ENCODE measurements at regions not wholly inside any gene's neighbourhood (a gene's known extent, or its start where the extent isn't known, plus 50 kb on each side); places are given as distances from the start of the nearest gene placed in this dataset.

DNA sequence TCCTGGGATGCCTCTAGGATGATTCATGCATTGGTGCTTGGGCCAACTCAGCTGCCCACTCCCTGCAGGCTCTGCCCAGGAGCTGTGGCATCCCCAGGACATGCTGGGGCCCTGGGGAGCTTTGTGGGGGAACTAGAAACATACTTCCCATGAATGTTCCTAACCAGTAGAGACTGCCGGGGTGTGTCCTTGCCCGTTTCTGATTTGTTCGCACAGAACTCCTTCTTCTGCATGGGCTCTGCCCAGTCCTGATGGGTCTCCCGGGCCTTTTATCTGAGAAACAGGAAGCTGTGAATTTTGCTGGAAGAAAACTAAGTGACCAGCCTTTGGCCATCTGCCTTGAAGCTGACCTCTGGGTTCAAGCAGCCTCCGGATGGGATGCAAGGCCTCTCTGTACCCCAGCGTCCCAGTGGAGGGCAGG lies 71.6 kb upstream of the RNU6ATAC start:
- H3K4me3 ChIP-seq: no peak overlapping the region
- peaks cover 0 to 10% of the 10 kb centered on the region in 2 donors for H3K4me1 ChIP-seq (replicated peaks in 1 of 2)
- 51 to 69% (median 61%) methylated on average over 4 to 6 of the region's 6 CpGs for WGBS, 4 donors
- H3K9me3 ChIP-seq (replicated peaks in 1 of 3): no peaks in the 10 kb centered on the region
- intact Hi-C loops (cut with DNase I): no loop called here
- no peaks in the 10 kb centered on the region for H3K36me3 ChIP-seq (replicated peaks in 1 of 2)
- DNase-seq: peak in 5 of 7 donors; percentile 37 to 77 (median 56)
- H3K27me3 ChIP-seq: no peaks in the 10 kb centered on the region
- TF ChIP-seq, protein P1, sequence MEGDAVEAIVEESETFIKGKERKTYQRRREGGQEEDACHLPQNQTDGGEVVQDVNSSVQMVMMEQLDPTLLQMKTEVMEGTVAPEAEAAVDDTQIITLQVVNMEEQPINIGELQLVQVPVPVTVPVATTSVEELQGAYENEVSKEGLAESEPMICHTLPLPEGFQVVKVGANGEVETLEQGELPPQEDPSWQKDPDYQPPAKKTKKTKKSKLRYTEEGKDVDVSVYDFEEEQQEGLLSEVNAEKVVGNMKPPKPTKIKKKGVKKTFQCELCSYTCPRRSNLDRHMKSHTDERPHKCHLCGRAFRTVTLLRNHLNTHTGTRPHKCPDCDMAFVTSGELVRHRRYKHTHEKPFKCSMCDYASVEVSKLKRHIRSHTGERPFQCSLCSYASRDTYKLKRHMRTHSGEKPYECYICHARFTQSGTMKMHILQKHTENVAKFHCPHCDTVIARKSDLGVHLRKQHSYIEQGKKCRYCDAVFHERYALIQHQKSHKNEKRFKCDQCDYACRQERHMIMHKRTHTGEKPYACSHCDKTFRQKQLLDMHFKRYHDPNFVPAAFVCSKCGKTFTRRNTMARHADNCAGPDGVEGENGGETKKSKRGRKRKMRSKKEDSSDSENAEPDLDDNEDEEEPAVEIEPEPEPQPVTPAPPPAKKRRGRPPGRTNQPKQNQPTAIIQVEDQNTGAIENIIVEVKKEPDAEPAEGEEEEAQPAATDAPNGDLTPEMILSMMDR (IDR thresholded peaks at IDR 0.05): no peak
- no peak for TF ChIP-seq POLR2A (IDR thresholded peaks at IDR 0.05)
- H3K27ac ChIP-seq: peak overlapping the region in 2 of 5 donors; percentile 41 to 80

DNA sequence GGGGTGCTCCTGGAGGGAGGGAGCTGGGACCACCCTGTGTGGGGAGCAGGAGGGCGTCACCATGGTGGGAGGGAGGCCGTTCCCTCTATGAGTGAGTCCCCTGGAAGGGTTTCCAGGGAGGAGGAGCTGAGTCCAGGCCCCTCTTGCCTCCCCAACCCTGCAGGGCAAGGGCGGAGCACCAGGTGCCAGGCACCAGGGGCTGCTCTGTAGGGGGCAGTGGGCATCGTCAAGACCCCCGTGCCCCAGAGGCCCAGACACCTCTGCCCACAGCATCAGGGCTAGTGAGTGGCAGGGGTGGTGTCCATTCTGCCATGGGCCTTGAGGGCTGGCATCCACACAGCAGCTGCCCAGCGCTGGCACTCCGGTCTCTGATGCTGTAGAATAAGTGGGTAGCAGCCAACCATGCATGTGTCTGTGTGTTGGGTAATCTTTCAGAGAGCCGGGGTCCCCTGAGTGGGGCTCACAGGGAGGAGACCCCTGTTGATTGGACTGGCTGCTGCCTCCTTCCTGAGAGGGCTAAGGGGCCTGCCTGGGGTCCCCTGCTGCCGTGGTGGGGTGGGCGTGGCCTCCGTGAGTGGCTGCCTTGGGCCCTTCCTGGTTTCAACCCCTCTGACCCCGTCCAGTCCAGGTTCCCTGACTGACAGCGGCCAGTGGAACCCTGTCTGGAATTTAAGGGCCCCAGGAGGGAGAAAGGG lies 72.7 kb upstream of the RNU6ATAC start:
- intact Hi-C loops (cut with DNase I): no loop called here
- DNase-seq: no peak
- Histone ChIP-seq H3K27me3 (no peaks in the 10 kb centered on the region), H3K27ac (peak overlapping the region in 1 of 5 donors; percentile 80), H3K36me3 (replicated peaks in 1 of 2) (no peaks in the 10 kb centered on the region), H3K4me1 (replicated peaks in 1 of 2) (no peaks in the 10 kb centered on the region), H3K4me3 (no peak overlapping the region), H3K9me3 (replicated peaks in 1 of 3) (no peaks in the 10 kb centered on the region)
- TF ChIP-seq, protein P1 (IDR thresholded peaks at IDR 0.05): no peak
- TF ChIP-seq POLR2A (IDR thresholded peaks at IDR 0.05): no peak
- 79 to 83% (median 81%) methylated on average over 3 to 13 of the region's 13 CpGs for WGBS, 4 donors

DNA sequence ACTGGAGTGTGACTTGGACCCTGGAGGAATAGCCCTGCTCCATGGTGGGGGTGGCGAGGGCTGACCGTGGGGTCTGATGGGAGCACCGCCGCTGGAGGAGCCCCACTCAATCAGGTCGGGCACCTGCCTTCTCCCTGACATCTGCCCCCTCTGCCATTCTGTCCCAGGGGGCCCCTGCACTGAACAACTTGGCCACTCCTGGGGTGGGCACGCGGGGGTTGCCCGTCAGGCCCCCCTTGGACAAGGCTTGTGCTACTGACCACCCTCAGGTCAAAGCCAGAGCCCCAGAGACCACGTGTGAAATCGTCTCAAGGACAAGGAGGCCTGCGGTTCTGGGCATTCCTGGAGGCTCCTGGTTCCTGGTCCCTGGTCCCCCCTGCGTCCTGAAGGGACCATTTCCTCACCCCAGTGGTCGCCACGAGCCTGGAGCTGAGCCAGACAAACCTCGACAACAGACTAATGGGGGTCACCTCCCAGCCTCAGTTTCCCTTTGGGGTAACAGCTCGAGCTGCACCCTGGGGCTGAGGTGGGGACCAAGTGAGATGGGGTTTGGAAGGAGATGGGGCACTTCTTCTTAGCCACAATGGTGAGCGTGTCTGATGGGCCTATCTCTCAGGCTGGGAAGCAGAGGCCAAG lies 73.4 kb upstream of the RNU6ATAC start:
- Histone ChIP-seq H3K27me3 (no peaks in the 10 kb centered on the region), H3K4me3 (no peak overlapping the region), H3K4me1 (replicated peaks in 1 of 2) (no peaks in the 10 kb centered on the region), H3K9me3 (replicated peaks in 1 of 3) (no peaks in the 10 kb centered on the region), H3K36me3 (replicated peaks in 1 of 2) (no peaks in the 10 kb centered on the region), H3K27ac (no peak overlapping the region)
- intact Hi-C loops (cut with DNase I): no loop called here
- DNase-seq: no peak
- WGBS, 4 donors: 72 to 84% (median 81%) methylated on average over 5 to 17 of the region's 17 CpGs
- TF ChIP-seq, protein P1 (IDR thresholded peaks at IDR 0.05): no peak
- TF ChIP-seq POLR2A (IDR thresholded peaks at IDR 0.05): no peak

DNA sequence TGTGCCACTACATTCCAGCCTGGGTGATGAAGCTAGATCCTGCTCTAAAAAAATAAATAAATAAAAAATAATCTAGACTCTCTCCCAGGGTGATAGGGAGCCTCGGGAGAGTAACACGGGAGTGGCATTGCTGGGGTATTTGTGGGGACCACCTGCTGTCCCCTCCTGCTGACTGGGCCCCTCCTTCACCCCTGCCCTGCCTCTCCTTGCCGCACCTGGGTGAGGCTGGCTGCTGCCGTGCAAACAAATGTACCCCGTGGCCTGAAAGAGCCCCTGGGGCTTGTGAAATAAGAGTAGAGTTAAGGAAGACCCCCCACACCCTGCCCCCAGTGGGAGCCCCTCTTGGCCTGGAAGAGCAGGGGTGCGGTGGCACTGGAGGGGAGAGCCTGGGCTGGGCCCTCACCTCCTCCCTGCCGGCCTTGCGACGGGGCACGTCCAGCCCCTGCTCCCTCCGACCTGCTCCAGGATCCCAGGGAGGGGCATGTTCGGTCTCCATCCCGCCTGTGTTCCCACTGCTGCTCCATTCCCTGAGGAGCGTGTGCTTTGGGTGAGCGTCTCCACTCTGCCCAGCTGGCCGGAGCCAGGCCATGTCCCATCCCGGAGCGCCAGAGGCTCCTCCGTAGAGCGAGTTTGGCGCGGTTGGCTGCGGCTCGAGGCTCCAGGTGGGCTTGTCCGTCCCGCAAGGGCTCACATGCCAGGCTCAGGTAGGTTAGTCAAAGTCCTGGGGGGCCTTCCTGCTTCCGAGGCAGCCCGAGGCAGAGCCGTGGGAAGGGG lies 75.0 kb upstream of the RNU6ATAC start:
- Histone ChIP-seq H3K4me3 (no peak overlapping the region), H3K27me3 (no peaks in the 10 kb centered on the region), H3K36me3 (replicated peaks in 1 of 2) (no peaks in the 10 kb centered on the region), H3K9me3 (replicated peaks in 1 of 3) (no peaks in the 10 kb centered on the region), H3K27ac (no peak overlapping the region), H3K4me1 (replicated peaks in 1 of 2) (no peaks in the 10 kb centered on the region)
- DNase-seq: no peak
- TF ChIP-seq POLR2A (IDR thresholded peaks at IDR 0.05): no peak
- TF ChIP-seq, protein P1 (IDR thresholded peaks at IDR 0.05): no peak
- 87 to 94% (median 92%) methylated on average over 13 to 29 of the region's 29 CpGs for WGBS, 4 donors
- intact Hi-C loops (cut with DNase I): no loop called here
